ENCODE measurements at regions not wholly inside any gene's neighbourhood (a gene's known extent, or its start where the extent isn't known, plus 50 kb on each side); places are given as distances from the start of the nearest gene placed in this dataset.
"Not testable (repeated sequence)": the region's sequence is repeated elsewhere in the genome, so short reads cannot be mapped to it uniquely, and the experiment has no call there.

DNA sequence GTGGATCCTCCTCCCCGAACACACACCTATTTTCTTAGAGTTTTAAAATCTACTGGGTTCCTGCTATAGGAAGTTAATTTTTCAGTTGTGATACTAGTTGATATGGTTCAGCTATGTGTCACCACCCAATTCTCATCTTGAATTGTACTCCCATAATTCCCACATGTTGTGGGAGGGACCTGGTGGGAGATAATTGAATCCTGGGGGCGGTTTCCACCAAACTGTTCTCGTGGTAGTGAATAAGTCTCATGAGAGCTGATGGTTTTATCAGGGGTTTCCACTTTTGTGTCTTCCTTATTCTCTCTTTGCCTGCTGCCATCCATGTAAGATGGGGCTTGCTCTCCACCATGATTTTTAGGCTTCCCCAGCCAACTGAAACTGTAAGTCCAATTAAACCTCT is 571.6 kb downstream of the KCNA4 start:
- TF ChIP-seq, protein P1, sequence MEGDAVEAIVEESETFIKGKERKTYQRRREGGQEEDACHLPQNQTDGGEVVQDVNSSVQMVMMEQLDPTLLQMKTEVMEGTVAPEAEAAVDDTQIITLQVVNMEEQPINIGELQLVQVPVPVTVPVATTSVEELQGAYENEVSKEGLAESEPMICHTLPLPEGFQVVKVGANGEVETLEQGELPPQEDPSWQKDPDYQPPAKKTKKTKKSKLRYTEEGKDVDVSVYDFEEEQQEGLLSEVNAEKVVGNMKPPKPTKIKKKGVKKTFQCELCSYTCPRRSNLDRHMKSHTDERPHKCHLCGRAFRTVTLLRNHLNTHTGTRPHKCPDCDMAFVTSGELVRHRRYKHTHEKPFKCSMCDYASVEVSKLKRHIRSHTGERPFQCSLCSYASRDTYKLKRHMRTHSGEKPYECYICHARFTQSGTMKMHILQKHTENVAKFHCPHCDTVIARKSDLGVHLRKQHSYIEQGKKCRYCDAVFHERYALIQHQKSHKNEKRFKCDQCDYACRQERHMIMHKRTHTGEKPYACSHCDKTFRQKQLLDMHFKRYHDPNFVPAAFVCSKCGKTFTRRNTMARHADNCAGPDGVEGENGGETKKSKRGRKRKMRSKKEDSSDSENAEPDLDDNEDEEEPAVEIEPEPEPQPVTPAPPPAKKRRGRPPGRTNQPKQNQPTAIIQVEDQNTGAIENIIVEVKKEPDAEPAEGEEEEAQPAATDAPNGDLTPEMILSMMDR (conservative IDR thresholded peaks at IDR 0.05; ENCODE audit: low read length): not testable (repeated sequence)
- TF ChIP-seq EZH2phosphoT487 (IDR thresholded peaks at IDR 0.05; ENCODE audit: borderline replicate concordance): not testable (repeated sequence)

Data from Loucy (cell line).